Fibroblast of pulmonary artery (primary cell): ENCODE measurements at regions not wholly inside any gene's neighbourhood (a gene's known extent, or its start where the extent isn't known, plus 50 kb on each side); places are given as distances from the start of the nearest gene placed in this dataset.
A peak's percentile ranks its signal among the peaks of the same experiment; 100 is the strongest.

Experiments used
- DNase-seq: peaks from one replicate; pipeline ENCODE4 v3.0.0-alpha.2; 2010; ENCODE audit warnings: low read depth
- H3K4me3 ChIP-seq: replicated peaks from 2 replicates; pipeline ENCODE4 v1.5.1; 2011; ENCODE audit warnings: low read depth, mild to moderate bottlenecking, control low read depth, low read length, moderate library complexity
- CTCF ChIP-seq: IDR thresholded peaks from 2 replicates; pipeline ENCODE4 v1.5.1; 2011; ENCODE audit warnings: mild to moderate bottlenecking, control low read depth, low read length, inconsistent platforms; ENCODE audit errors: missing control alignments

- no peak for DNase-seq
- no peak overlapping the region for H3K4me3 ChIP-seq
- no peak for TF ChIP-seq CTCF
Measured at GRCh38 chr1:68930101-68930500, 433.2 kb upstream of the DEPDC1 start.

DNA sequence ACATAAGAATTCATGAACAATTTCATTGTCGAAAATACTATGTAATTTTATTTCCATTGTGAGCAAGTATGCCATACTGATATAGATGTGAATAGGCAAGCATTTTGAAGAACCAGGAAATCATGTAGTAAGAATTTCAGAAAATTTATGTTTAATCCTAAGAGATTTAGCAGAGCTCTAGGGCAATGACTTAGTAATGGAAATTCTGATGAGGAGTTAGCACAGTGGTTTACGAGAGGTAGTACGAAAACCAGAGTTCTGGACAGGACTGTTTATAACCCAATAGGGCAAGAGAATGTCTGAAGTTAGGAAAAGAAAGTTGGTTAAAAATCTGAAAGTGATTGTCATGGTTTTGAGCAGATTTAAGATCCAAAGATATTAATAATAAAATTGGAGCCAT is 439.6 kb upstream of the DEPDC1 start:
- no peak for DNase-seq
- no peak overlapping the region for H3K4me3 ChIP-seq
- TF ChIP-seq CTCF = no peak

- no peak overlapping the region for H3K4me3 ChIP-seq
- no peak for TF ChIP-seq CTCF
- no peak for DNase-seq
Measured at GRCh38 chr1:68938051-68938666, 441.3 kb upstream of the DEPDC1 start.

DNA sequence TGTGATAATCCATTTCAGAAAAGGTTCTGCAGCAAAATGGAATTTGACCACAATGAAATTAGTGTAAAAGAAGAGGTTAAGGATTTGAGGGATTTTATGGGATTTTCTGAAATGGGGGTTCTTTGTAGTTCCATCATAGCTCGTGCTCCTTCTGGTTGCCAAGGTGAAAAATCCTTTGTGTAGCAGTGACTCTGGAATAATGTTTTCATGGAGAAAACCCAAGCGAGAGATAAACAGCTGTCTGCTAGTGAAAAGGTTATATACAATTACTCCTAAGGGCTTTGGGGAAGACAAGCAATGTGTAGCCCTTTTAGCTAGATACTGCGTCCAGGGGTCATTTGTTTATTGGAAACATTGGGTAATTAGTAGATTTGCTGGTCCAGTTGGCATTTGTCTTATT is 453.2 kb upstream of the DEPDC1 start:
- TF ChIP-seq CTCF = no peak
- DNase-seq = no peak
- H3K4me3 ChIP-seq = no peak overlapping the region

- DNase-seq = peak; percentile 22
- no peak for TF ChIP-seq CTCF
- no peak overlapping the region for H3K4me3 ChIP-seq
Measured at GRCh38 chr1:68953311-68953710, 456.4 kb upstream of the DEPDC1 start.

GRCh38 chr1:68954841-68955240 is 458.0 kb upstream of the DEPDC1 start:
- TF ChIP-seq CTCF = no peak
- DNase-seq = no peak
- H3K4me3 ChIP-seq = no peak overlapping the region

DNA sequence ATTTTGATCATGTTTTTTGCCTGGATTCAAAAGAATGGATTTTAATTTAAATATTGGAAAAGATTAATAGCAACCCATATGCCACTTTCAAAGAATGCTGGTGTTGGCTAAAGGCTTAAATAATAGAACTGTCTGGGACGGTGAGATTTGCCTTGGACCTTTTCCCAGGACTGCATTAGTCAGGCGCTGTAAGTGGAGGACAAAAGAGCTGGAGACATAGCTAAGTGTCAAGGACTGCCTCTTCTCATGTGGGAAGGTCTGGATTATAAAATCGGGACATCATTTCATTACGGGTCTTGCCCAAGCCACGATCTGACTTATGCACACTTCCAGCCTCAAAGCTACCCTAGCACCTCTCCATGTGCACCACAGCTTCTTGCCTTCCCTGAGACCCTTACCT is 458.5 kb upstream of the DEPDC1 start:
- no peak for TF ChIP-seq CTCF

More for the DNA sequence above, 458.5 kb upstream of the DEPDC1 start:
- DNase-seq = no peak
- H3K4me3 ChIP-seq = no peak overlapping the region
